ENCODE measurements at regions not wholly inside any gene's neighbourhood (a gene's known extent, or its start where the extent isn't known, plus 50 kb on each side); places are given as distances from the start of the nearest gene placed in this dataset.
"Not testable (repeated sequence)": the region's sequence is repeated elsewhere in the genome, so short reads cannot be mapped to it uniquely, and the experiment has no call there.

DNA sequence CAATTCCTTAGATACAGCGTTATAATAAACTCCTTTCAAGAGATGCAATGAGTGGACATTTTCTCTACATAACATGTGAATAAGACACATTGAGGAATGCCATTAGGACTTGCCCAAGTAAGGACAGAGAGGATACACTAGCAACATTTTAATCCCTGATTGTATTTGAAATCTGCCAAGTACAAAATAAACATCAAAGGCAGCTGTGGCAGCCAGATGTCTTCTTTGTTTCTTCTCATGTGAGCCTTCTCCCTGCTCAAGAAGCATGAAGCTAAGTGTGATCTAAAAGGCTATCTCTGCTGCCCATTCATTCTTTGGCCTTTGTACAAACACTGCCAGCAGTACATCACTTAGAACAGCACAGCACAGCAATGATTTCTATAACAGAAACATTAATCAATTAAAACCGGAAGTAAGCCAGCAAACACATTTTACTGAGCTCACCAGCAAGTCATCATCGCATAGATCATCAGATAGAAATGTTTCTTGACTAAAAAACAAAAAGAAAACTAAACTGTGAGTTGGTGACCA lies 364.0 kb downstream of the CNTN6 start:
- no peak for DNase-seq

DNA sequence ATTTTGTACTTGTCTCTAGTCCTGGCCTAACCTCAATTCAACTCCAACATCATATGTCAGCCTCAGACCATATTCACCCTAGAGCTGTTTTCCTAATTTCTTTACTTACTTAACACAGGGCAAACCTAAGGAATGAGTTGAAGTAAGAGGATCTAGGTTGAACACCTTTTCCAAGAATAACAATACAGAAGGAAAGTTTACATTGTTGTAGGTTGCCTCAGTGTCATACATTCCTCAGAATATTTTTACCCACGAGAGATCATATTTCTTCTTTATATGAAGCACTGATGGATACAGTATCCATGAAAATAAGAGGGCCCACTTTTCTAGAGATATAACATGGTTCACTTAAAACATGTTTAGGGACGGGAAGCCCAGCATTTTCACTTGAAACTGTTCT lies 369.5 kb downstream of the CNTN6 start:
- DNase-seq: peak; percentile 14

DNA sequence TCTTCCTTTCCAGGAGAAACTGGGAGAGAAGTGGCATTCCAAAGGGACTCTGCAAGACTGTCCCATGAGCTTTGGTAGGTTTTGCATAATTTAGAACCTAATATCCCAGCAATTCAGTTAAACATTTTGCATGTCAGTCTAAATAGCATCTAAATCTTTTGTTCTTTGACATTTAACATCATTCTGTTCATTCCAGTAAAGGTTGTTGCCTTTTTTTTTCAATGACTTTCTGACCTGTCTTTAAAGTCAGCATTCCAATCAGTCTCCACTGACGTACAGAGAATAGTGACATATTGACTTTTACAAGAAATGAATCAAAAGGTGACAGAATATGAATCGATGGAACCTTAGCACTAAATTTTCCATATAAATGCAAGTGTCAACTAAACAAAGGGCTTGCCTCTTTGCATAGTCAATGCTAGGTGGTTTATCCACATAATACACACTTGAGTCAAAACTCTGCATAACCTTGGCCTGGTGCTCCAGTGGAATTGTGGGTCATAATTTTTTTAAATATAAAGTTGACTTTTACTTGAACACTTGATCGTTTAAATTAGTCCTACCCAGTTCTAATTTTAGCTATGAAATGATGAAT lies 370.1 kb downstream of the CNTN6 start:
- peak; percentile 22 for DNase-seq

DNA sequence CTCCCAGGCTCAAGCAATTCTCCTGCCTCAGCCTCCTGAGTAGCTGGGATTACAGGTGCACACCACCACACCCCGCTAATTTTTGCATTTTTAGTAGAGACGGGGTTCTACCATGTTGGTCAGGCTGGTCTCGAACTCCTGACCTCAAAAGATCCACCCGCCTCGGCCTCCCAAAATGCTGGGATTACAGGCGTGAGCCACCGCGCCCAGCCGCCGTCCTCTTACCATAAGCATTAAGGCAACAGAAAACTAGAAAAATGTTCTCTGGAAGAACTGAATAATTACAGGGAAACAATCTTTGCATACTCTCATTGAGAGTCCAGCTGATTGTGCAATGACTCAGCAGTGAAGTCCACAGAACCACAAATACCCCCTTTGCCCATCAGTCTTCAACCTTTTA lies 372.3 kb downstream of the CNTN6 start:
- not testable (repeated sequence) for DNase-seq

DNA sequence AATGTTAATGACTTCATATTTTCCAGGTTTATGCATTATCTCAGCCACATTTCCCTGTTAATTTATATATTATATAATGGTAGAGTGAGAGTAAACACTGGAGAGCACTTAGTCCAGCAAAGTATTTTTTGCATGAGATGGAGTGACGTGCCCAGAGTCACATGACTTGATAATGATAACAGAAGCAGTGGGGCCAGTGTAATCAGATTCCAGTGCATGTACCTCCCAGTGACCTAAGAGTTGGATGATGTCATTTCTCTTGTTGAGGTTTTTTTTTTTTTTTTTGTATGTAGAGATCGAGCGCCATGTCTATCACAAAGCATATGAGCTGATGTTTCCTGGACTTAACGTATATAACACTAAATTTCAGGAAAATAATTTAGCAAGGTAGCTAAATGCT lies 375.3 kb downstream of the CNTN6 start:
- no peak for DNase-seq

DNA sequence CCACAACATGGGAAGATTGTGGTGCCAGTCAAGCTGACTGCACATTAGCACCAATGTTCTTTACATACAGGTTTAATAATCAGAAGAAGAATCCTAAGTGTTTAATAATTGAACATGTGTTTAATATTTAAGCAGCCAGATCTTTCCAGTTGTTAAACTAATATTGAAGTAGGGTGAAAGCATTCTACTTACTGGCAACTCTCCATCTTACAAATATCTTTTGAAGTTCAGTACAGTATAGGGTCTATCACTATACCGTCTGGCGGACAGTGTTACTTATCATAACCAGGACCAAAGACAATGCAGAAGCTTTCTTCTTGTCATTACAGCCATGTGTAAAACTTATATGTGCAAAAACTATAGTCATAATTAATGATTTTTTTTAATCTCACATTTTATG lies 376.4 kb downstream of the CNTN6 start:
- DNase-seq: no peak

DNA sequence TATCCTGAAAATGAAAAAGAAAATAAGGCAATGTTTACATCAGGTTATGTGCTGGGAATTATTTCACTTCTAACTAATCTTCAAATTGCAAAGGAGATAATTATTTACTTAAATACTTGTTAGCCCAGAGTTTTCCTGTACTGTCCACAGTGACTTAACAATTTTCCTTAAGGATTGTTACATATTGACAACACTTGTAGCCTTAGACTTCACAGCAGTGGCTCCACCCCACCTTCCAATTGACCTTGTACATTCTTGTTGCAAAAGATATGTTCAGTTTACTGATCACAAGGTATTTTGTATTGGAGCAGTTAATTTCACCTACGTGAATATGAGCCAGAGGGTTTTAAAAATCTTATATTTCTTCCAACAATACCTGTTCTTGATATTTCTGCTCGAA lies 376.9 kb downstream of the CNTN6 start:
- no peak for DNase-seq

DNA sequence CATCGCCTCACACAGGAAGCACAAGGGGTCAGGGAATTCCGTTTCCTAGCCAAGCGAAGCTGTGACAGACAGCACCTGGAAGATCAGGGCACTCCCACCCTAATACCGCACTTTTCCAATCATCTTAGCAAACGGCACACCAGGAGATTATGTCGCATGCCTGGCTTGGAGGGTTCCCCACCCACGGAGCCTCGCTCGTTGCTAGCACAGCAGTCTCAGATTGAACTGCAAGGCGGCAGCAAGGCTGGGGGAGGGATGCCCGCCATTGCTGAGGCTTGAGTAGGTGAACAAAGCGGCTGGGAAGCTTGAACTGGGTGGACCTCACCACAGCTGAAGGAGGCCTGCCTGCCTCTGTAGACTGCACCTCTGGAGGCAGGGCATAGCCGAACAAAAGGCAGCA lies 384.8 kb downstream of the CNTN6 start:
- DNase-seq: no peak

DNA sequence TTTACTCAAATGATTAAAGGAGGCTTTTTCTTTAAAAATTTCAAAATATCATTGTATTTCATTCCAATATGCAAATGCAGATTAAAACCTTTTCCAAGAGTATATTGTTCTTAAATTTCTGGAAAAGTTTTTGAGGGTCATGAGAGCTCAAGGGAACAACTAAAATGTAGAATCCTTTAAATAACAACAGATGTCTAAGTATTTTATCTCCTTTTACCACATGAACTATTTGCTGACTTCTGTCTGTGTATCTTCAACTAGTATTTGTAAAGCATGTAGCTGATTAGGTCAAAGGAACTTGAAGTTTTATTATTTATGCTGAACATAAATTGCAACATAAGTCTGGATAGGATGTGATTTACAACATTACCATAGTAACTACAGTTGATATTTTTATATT lies 402.6 kb downstream of the CNTN6 start:
- no peak for DNase-seq

DNA sequence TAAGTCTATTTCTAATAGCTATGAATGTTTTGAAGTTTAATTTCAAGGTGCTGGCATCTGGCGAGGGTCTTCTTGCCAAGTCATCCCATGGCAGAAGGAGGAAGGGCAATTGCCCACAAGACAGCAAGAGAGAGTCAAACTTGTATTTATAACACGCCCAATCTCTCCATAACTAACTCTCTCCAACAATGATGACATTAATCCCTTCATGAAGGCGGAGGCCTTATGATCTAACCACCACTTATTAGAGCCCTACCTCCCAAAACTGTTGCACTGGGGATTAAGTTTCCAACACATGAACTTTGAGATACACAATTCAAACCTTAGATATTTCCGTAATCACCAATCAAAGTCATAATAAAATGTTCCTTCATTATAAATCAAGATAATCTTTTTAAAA lies 406.9 kb downstream of the CNTN6 start:
- no peak for DNase-seq

DNA sequence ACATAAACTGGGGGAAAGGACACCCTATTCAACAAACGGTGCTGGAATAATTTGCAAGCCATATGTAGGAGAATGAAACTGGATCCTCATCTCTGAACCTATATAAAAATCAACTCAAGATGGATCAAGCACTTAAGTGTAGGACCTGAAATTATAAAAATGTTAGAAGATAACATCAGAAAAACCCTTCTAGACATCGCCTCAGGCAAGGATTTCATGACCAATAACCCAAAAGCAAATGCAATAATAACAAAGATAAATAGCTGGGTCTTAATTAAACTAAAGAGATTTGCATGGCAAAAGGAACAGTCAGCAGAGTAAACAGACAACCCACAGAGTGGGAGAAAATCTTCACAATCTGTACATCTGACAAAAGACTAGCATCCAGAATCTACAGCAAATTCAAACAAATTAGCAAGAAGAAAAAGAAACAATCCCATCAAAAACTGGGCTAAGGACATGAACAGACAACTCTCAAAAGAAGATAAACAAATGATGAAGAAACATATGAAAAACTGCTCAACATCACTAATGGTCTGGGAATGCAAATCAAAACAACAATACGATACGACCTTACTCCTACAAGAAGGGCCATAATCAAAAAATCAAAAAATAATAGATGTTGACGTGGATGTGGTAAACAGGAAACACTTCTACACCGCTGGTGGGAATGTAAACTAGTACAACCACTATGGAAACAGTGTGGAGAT lies 408.7 kb downstream of the CNTN6 start:
- DNase-seq: no peak

DNA sequence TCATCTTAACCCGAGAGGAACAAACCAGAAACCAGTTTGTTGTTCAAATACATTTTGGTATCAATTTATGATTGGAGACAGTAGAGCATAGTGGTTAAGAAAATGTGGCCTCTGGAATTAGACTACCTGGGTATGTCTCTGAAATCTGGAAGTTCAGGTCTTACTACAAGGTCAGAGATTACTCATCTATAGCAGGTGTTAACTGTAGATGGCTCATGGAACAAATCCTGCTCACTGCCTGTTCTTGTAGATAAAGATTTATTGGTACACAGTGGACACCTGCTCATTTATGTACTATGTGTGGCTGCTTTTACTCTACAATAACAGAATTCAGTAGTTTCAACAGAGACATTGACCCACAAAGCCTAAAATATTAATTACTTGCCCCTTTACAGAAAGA lies 413.3 kb downstream of the CNTN6 start:
- no peak for DNase-seq

DNA sequence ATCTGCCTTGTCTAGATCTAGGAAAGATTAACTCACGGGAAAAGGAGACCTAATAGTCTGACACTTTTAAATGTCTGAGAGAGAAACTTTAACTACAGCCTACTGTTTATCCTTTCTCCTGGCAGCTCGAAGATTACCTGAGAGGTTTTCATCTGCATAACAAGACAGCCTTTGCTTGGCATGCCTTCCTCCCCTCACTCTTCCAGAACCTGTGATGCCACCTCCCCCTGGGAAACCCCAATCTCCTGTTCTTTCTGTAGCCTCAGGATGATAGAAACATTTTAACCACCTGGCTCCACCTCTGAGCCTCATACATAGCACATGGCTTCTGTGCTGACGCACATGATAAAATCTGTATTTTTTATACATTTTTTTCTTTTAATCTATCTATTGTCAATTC lies 420.8 kb downstream of the CNTN6 start:
- DNase-seq: no peak

DNA sequence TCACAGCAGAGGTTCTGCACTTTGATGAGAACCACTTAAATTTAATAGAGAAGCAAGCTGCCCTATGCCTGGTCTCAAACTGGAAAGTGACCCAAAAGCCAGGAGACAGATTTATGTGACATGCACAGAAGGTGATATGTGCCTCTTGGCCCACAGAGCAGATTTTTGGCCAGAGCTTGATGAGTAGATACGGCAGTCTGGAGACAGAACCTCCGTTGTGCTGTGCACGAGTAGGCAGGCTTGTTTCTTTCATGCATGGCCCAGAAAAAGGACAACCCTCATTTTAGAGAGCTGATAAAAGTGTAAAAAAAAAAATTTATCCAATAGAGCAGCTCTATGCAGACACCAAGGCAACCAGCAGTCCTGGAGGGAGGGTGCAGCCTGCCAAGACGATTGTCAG lies 423.1 kb downstream of the CNTN6 start:
- DNase-seq: no peak

DNA sequence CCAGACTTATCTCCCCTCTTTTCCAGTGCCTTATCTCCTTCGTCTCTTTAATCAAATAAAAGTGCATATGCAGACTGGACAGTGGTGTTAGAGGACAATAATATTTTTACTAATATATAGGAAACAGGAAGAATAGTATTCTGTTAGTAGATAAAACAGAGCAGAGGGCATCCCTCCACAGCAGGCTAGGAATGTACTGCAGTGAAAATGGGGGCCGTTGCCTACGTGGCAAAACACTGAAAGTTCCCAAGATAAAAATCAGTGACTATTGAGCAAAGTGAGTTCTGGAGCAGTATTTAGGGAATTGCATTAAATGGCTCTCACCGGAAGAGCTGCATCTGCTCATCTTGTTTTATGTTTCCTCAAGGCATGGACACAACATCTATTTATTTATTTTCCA lies 435.0 kb downstream of the CNTN6 start:
- DNase-seq: no peak

DNA sequence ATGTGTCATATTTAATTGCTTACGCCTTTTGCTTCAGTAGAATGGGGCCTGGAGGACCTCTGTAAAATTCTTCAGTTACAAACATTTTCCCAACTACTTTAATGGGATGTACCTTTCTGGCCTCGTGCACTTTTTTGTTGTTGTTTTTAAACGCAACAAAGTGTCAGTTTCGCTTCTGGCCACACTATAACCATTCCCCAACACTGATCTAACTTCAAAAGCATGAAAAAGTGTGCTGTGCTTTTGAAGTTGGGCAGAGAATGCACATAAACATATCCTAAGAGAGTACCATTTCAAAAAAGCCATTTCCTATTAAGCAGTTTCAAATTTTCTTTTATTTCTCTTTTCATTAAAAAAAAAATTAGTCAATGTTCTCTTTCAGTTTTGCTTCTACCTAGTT lies 435.8 kb downstream of the CNTN6 start:
- no peak for DNase-seq

DNA sequence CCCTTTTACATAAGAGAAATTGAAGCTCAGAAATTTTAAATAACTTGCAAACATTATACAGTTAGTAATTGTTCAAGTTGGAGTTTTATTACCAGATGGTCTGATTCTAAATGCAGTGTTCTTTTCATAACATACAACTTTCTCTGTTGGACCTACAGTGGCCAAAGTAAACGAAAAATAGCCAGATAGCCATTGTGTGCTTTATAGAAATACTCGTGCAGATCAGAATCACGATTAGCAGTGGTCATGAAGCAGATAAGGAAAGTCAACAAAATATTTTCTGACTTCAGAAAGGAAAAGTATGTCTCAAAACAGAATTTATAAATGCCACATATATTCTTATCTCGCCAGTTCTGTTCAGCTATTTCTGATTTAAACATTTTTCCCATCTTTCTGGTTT lies 436.9 kb downstream of the CNTN6 start:
- no peak for DNase-seq

DNA sequence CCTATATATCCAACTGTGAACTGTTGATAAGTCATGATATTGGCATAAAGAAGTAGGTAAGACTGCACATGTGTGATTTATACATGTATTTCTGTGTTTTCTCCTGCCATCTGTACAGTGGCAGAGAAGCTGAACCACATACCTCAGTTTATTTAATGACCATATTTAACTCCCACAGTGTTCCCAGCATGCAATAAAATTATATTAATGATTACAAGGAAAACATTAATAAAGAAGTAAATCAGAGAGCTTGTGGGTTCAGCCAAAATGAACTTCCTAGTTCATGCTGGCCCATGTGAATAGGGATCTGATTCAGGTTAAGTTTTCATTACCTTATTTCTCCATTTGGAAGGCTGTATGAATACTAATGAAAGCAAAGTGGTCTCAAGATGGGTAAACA lies 439.2 kb downstream of the CNTN6 start:
- DNase-seq: no peak

DNA sequence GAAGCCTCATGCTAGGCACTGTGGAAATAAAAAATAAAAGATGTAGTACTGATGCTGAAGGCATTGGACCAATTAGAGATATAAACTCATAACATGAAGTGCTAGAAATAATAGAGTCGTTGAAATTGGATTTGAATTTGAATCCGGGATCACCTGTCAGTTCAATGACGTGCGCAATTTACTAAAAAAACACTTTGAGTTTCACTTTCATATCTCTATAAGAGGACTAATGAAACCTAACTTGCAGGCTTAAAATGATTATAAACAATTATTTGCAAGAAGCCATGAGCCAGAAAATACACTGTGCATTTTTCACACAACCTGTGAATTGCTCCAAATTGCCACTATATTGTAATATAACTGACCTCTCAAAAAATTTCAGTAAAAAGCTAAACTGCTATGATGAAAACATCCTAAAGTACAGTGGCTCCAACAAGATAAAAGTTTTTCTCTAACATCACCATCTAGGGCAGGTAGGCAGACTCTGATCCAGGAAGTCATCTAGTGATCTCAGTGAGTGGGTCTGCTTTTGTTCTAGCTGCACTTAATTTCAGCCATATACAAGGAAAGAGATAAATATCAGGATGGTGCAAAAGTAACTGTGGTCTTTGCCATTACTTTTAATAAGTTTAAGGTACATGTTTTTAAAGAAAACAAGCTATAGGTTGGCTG lies 440.2 kb downstream of the CNTN6 start:
- DNase-seq: no peak

DNA sequence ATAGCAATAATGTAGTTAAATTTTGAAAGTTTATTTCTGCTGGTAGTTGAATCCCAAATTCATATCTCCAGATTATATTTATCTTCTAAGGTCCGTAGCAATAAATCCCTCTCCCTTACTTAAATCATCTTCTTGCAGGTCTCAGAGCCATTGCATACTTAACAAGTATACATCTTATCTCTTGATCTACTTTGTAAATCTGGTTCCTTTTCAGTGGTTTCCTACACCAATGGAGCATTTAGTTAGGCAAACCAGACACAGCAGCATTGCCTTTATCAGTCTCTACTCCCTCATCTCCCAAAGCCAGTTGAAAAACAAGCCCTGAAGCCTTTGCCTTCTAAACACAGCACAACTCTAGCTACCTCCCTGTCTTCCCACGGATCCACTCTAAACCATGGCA lies 440.9 kb downstream of the CNTN6 start:
- DNase-seq: no peak

DNA sequence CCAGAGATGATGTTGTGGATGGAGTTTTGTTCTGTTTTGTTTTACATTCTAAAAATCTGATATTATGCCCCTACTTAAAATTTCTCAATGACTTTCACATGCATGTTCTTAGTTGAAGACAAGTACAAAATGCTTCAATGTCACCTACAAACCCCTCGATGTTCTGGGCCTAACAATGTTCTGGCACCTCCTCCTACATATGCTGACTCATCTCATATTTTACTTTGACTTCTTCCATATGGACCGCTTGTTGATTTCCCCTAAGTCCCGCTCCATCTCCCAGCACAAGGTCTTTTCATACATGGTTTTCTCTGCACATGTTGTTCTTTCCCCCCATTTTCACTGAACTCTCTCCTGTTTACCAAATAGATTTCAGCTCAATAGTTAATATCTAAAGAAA lies 441.4 kb downstream of the CNTN6 start:
- no peak for DNase-seq

DNA sequence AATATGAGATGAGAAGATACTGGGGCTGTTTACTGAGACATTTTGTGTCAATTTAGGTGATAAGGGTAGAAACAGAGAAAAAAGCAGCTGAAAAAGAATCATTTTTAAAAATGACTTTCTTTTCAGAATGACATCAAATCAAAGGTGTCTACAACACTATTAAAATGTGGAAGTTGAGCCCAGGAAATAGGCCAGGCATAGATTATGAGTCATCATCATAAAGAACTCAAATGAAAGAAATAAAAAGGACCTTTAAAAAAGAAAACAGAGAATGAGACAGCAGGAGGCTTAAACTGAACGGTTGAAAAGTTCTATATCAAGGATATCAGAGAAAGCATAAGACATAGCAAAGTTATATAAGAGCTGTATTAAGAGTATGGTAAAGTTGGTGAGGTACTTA lies 442.5 kb downstream of the CNTN6 start:
- no peak for DNase-seq

DNA sequence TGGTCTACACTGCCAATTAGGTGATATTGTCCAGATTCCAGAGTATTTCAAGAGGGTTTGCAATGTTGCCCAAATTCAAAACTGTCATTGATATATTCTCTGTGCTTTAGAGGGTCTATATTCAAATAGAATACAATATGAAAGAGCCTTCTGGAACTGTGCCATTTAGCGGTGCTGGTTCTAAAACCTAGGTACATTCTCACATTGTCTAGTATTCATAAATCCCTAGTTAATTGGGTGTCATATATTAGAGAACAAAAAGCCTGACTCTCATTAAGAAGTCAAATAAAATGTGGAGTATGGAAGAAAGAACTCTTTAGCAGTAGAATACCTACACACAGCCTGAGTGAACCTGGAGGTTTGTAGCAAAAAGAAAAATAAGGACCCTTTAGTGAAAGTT lies 447.9 kb downstream of the CNTN6 start:
- DNase-seq: no peak

DNA sequence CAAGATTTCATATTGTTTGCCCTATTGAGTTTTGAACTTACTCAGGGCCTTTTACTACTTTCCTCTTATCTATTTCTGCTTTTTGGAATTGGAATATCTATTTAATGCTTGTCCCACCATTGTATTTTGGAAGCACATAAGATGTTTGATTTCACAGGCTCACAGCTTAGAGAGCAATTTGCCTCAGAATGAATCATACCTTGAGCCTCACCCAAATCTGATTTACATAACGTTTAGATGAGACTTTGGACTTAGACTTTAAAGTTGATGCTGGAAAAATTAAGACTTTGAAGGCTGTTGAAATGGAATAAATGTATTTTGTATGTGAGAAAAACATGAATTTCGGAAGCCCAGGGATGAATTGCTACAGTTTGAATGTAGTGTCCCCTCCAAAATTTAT lies 458.9 kb downstream of the CNTN6 start:
- DNase-seq: no peak

Measured in fibroblast of skin of right biceps (primary cell).